ENCODE measurements at regions not wholly inside any gene's neighbourhood (a gene's known extent, or its start where the extent isn't known, plus 50 kb on each side); places are given as distances from the start of the nearest gene placed in this dataset.

DNA sequence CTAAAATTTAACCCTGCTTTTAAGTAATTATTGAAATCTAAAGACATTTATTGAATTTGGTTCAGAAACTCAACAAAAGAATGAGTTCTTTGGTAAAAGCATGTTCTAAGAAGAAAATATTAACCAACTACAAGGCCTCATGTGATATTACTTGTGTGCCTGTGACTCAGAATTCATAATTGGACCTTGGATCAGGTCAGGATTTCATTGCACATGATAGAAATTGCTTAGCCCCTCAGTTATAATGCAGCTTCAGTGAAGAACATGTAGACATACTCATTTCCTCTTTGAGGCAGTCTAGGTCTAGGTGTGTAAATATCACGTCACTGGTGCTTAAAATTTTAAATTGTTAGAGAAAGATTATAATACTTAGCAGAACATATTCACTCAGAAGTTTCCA is 410.0 kb upstream of the SOX9 start:
- TF ChIP-seq, protein P1, sequence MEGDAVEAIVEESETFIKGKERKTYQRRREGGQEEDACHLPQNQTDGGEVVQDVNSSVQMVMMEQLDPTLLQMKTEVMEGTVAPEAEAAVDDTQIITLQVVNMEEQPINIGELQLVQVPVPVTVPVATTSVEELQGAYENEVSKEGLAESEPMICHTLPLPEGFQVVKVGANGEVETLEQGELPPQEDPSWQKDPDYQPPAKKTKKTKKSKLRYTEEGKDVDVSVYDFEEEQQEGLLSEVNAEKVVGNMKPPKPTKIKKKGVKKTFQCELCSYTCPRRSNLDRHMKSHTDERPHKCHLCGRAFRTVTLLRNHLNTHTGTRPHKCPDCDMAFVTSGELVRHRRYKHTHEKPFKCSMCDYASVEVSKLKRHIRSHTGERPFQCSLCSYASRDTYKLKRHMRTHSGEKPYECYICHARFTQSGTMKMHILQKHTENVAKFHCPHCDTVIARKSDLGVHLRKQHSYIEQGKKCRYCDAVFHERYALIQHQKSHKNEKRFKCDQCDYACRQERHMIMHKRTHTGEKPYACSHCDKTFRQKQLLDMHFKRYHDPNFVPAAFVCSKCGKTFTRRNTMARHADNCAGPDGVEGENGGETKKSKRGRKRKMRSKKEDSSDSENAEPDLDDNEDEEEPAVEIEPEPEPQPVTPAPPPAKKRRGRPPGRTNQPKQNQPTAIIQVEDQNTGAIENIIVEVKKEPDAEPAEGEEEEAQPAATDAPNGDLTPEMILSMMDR (conservative IDR thresholded peaks at IDR 0.05) = no peak
- TF ChIP-seq EZH2 (IDR thresholded peaks at IDR 0.05; ENCODE audit: low read depth) = no peak

All from PC-9 (cell line).